ENCODE measurements at regions not wholly inside any gene's neighbourhood (a gene's known extent, or its start where the extent isn't known, plus 50 kb on each side); places are given as distances from the start of the nearest gene placed in this dataset.
"Not testable (repeated sequence)": the region's sequence is repeated elsewhere in the genome, so short reads cannot be mapped to it uniquely, and the experiment has no call there.

DNA sequence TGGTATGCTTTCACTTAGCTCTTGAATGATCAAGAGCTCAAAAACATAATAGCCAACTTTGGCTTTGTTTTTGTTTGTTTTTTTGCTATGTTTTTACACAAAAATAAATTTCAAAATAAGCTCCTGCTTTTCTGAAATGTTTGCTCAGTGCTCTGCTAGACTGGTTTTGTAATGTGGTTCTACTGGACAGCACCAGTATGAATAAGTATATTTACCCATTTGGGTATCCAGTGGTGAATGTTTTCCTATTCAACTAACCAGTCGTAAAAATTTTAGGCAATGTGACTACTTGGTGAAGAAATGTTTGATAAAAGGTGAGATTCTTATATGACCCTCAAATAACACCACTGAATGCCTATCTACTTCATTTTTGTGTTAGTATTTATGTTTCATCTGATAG is 308.6 kb downstream of the PTPRC start:
- FAIRE-seq (no peak), DNase-seq (ENCODE audit: insufficient read length, low spot score) (no peak)
- TF ChIP-seq POLR2A (IDR thresholded peaks at IDR 0.05; ENCODE audit: low read depth, low read length), result no peak
- TF ChIP-seq TAF1 (IDR thresholded peaks at IDR 0.05; ENCODE audit: low read depth, low read length), result no peak
- TF ChIP-seq POLR2AphosphoS5 (IDR thresholded peaks at IDR 0.05; ENCODE audit: low read depth, low read length), result no peak
- no peak for TF ChIP-seq SPI1 (IDR thresholded peaks at IDR 0.05; ENCODE audit: low read depth, low read length)
- no peak for TF ChIP-seq PAX5 (IDR thresholded peaks at IDR 0.05; ENCODE audit: insufficient read depth, low read length, severe bottlenecking)
- no peak for TF ChIP-seq POU2F2 (IDR thresholded peaks at IDR 0.05; ENCODE audit: low read depth, low read length)

- TF ChIP-seq SPI1 (IDR thresholded peaks at IDR 0.05; ENCODE audit: low read depth, low read length) (no peak), POLR2AphosphoS5 (IDR thresholded peaks at IDR 0.05; ENCODE audit: low read depth, low read length) (no peak), POU2F2 (IDR thresholded peaks at IDR 0.05; ENCODE audit: low read depth, low read length) (no peak), PAX5 (IDR thresholded peaks at IDR 0.05; ENCODE audit: insufficient read depth, low read length, severe bottlenecking) (no peak), TAF1 (IDR thresholded peaks at IDR 0.05; ENCODE audit: low read depth, low read length) (no peak), POLR2A (IDR thresholded peaks at IDR 0.05; ENCODE audit: low read depth, low read length) (no peak)
- FAIRE-seq (no peak), DNase-seq (ENCODE audit: insufficient read length, low spot score) (no peak)
These were observed 310.2 kb downstream of the PTPRC start for GRCh38 chr1:198948895-198949659.

DNA sequence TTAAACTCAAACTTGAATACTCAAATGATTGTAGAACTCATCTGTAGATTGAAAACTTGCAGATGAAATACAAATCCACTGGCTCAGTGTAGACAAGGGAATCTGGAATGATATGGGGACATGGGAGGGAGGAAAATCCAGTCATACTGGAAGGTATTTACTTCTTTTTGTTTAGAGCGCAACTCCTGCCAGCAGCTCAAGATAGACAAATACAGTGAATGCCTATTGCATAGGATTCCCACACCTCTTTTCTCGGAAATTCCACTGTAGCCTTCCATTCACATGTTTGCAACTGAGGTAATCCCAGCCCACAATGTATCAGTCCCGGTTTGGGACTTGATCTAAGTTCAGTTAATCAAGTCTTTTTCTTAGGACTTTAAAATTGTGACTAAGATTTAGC is 311.2 kb downstream of the PTPRC start:
- no peak for FAIRE-seq
- DNase-seq (ENCODE audit: insufficient read length, low spot score), result no peak
- no peak for TF ChIP-seq POLR2AphosphoS5 (IDR thresholded peaks at IDR 0.05; ENCODE audit: low read depth, low read length)
- no peak for TF ChIP-seq POLR2A (IDR thresholded peaks at IDR 0.05; ENCODE audit: low read depth, low read length)
- no peak for TF ChIP-seq POU2F2 (IDR thresholded peaks at IDR 0.05; ENCODE audit: low read depth, low read length)
- no peak for TF ChIP-seq PAX5 (IDR thresholded peaks at IDR 0.05; ENCODE audit: insufficient read depth, low read length, severe bottlenecking)
- no peak for TF ChIP-seq SPI1 (IDR thresholded peaks at IDR 0.05; ENCODE audit: low read depth, low read length)
- TF ChIP-seq TAF1 (IDR thresholded peaks at IDR 0.05; ENCODE audit: low read depth, low read length), result no peak

GRCh38 chr1:198955085-198955484 is 316.2 kb downstream of the PTPRC start:
- DNase-seq (ENCODE audit: insufficient read length, low spot score) (no peak), FAIRE-seq (no peak)
- no peak for TF ChIP-seq POLR2A (IDR thresholded peaks at IDR 0.05; ENCODE audit: low read depth, low read length)
- no peak for TF ChIP-seq POLR2AphosphoS5 (IDR thresholded peaks at IDR 0.05; ENCODE audit: low read depth, low read length)
- TF ChIP-seq SPI1 (IDR thresholded peaks at IDR 0.05; ENCODE audit: low read depth, low read length), result no peak
- no peak for TF ChIP-seq PAX5 (IDR thresholded peaks at IDR 0.05; ENCODE audit: insufficient read depth, low read length, severe bottlenecking)
- no peak for TF ChIP-seq POU2F2 (IDR thresholded peaks at IDR 0.05; ENCODE audit: low read depth, low read length)
- no peak for TF ChIP-seq TAF1 (IDR thresholded peaks at IDR 0.05; ENCODE audit: low read depth, low read length)

DNA sequence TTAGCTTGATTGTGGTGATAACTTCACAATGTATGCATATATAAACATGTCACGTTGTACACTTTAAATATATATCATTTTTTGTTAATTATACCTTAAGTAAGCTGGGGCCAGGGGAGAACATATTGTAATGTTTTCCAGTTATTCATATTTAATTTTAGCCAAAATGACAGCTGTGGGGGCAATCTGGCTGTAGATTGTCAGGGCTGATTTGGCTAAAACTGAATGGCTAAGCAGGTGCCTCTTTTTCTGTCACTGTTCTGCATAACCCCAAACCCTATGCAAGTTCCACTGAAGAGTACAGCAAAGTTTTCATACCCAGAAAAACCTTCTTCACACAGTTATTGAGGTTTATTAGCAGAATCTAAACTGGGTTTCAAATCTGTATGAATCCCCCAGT is 318.2 kb downstream of the PTPRC start:
- FAIRE-seq, result no peak
- DNase-seq (ENCODE audit: insufficient read length, low spot score), result no peak
- TF ChIP-seq PAX5 (IDR thresholded peaks at IDR 0.05; ENCODE audit: insufficient read depth, low read length, severe bottlenecking), result no peak
- no peak for TF ChIP-seq POU2F2 (IDR thresholded peaks at IDR 0.05; ENCODE audit: low read depth, low read length)
- TF ChIP-seq POLR2AphosphoS5 (IDR thresholded peaks at IDR 0.05; ENCODE audit: low read depth, low read length), result no peak
- TF ChIP-seq TAF1 (IDR thresholded peaks at IDR 0.05; ENCODE audit: low read depth, low read length), result no peak
- no peak for TF ChIP-seq POLR2A (IDR thresholded peaks at IDR 0.05; ENCODE audit: low read depth, low read length)
- no peak for TF ChIP-seq SPI1 (IDR thresholded peaks at IDR 0.05; ENCODE audit: low read depth, low read length)

DNA sequence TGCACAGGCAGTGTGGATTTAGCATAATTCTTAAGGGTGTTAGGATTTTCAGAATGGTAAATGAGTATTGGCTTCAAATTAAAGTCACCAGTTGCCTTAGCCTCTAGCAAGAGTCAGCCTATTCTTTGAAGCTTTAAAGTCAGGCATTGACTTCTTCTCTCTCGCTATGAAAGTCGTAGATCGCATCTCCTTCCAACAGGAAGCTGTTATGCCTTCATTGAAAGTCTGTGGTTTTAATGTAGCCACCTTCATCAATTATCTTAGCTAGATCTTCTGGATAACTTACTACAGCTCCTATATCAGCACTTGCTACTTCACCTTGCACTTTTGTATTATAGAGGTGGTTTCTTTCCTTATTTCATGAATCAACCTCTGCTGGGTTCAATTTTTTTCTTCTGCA is 320.2 kb downstream of the PTPRC start:
- no peak for DNase-seq (ENCODE audit: insufficient read length, low spot score)
- FAIRE-seq, result no peak
- TF ChIP-seq POLR2AphosphoS5 (IDR thresholded peaks at IDR 0.05; ENCODE audit: low read depth, low read length) (no peak), SPI1 (IDR thresholded peaks at IDR 0.05; ENCODE audit: low read depth, low read length) (no peak), PAX5 (IDR thresholded peaks at IDR 0.05; ENCODE audit: insufficient read depth, low read length, severe bottlenecking) (no peak), POLR2A (IDR thresholded peaks at IDR 0.05; ENCODE audit: low read depth, low read length) (no peak), POU2F2 (IDR thresholded peaks at IDR 0.05; ENCODE audit: low read depth, low read length) (no peak), TAF1 (IDR thresholded peaks at IDR 0.05; ENCODE audit: low read depth, low read length) (no peak)

- DNase-seq (ENCODE audit: insufficient read length, low spot score) (no peak), FAIRE-seq (no peak)
- TF ChIP-seq TAF1 (IDR thresholded peaks at IDR 0.05; ENCODE audit: low read depth, low read length), result no peak
These were observed 320.8 kb downstream of the PTPRC start for GRCh38 chr1:198959676-198960075.

GRCh38 chr1:198963796-198964195 is 325.0 kb downstream of the PTPRC start:
- DNase-seq (ENCODE audit: insufficient read length, low spot score); FAIRE-seq: not testable (repeated sequence)

DNA sequence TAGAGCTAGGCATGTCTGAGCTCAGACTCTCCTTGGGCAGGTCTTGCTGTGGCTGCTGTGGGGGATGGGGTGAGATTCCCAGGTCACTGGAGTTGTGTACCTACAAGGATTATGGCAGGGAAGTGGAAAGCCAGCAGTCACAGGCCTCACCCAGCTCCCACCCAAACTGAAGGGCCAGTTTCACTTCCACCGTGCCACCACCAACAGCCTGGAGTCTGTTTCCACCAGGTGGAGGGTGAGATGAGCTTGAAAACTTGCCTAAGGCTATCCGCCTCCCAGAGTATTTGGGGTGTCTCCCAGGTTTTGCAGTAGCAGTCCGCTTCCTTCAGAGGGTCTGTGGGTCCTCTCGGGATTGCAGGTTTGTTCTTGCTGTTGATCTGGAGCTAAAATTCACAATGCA is 327.7 kb downstream of the PTPRC start:
- TF ChIP-seq POU2F2 (IDR thresholded peaks at IDR 0.05; ENCODE audit: low read depth, low read length) (no peak), POLR2A (IDR thresholded peaks at IDR 0.05; ENCODE audit: low read depth, low read length) (no peak), SPI1 (IDR thresholded peaks at IDR 0.05; ENCODE audit: low read depth, low read length) (no peak), TAF1 (IDR thresholded peaks at IDR 0.05; ENCODE audit: low read depth, low read length) (no peak), PAX5 (IDR thresholded peaks at IDR 0.05; ENCODE audit: insufficient read depth, low read length, severe bottlenecking) (no peak), POLR2AphosphoS5 (IDR thresholded peaks at IDR 0.05; ENCODE audit: low read depth, low read length) (no peak)
- FAIRE-seq, result no peak
- DNase-seq (ENCODE audit: insufficient read length, low spot score), result no peak

DNA sequence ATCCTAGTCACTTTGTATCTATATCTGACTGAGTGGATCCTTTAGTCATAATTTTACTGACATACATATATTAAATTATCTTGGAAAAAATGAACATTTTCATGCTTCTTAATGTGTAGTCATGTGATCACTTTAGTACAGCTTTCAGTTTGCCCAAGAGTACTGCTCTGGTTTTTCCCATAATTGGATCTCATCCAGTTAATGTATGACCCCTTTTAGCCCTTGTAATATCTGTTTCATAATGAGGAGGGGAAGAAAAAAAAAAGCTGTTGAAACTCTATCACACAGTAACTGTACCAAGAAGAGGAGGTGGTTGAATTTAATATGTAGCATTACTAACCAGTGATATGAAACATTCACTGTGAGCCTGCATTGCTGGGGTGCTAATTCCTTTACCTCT is 328.7 kb downstream of the PTPRC start:
- TF ChIP-seq TAF1 (IDR thresholded peaks at IDR 0.05; ENCODE audit: low read depth, low read length) (no peak), POU2F2 (IDR thresholded peaks at IDR 0.05; ENCODE audit: low read depth, low read length) (no peak), POLR2AphosphoS5 (IDR thresholded peaks at IDR 0.05; ENCODE audit: low read depth, low read length) (no peak), POLR2A (IDR thresholded peaks at IDR 0.05; ENCODE audit: low read depth, low read length) (no peak), PAX5 (IDR thresholded peaks at IDR 0.05; ENCODE audit: insufficient read depth, low read length, severe bottlenecking) (no peak), SPI1 (IDR thresholded peaks at IDR 0.05; ENCODE audit: low read depth, low read length) (no peak)
- DNase-seq (ENCODE audit: insufficient read length, low spot score), result no peak

More for the DNA sequence above, 328.7 kb downstream of the PTPRC start:
- FAIRE-seq, result no peak
